Psoas muscle (tissue), 7 donors: ENCODE measurements at regions not wholly inside any gene's neighbourhood (a gene's known extent, or its start where the extent isn't known, plus 50 kb on each side); places are given as distances from the start of the nearest gene placed in this dataset.

Experiments
- ATAC-seq, 4 donors: fragments of 200-7000 bp; cut with Tn5 transposase; one replicate each; pipeline ENCODE4 v1.9.1; 2020; ENCODE audit warnings: moderate library complexity in 3 of 4, mild to moderate bottlenecking in 2 of 4
- DNase-seq, 2 donors: peaks; one replicate each; pipeline ENCODE4 v3.0.0-alpha.2; 2020
- H3K27ac ChIP-seq: fragments of 200-600 bp; one replicate; pipeline ENCODE4 v1.8.0; 2022
- H3K27me3 ChIP-seq, 3 donors: fragments of 200-600 bp in 1 of 3; one replicate each; pipeline versions ENCODE4 v1.6.1 to v1.8.0; 2013 to 2022; ENCODE audit warnings: low read length in 2 of 3, mild to moderate bottlenecking in 2 of 3, moderate library complexity in 1 of 3; ENCODE audit not compliant: insufficient read depth in 3 of 3
- H3K36me3 ChIP-seq, 2 donors: fragments of 200-600 bp in 1 of 2; one replicate each; pipeline versions ENCODE4 v1.6.1 to v1.8.0; 2013 to 2022; ENCODE audit warnings: low read depth in 1 of 2, mild to moderate bottlenecking in 1 of 2, moderate library complexity in 1 of 2; ENCODE audit not compliant: insufficient read depth in 1 of 2
- H3K4me1 ChIP-seq: fragments of 200-600 bp; one replicate; pipeline ENCODE4 v1.8.0; 2022
- H3K4me3 ChIP-seq: fragments of 200-600 bp; one replicate; pipeline ENCODE4 v1.8.0; 2022; ENCODE audit warnings: mild to moderate bottlenecking
- H3K9me3 ChIP-seq: fragments of 200-600 bp; one replicate; pipeline ENCODE4 v1.8.0; 2022
- WGBS, 3 donors: extraction: QIAGEN DNeasy Blood & Tissue Kit; methylation state at CpG; one replicate each; pipeline versions ENCODE4 v1.1.6 to v1.1.7; 2013; 5-methylcytosine and 5-hydroxymethylcytosine counted together
- intact Hi-C, 2 donors: fragments of 100-400 bp; cut with DNase I; formaldehyde crosslinking; loops; one replicate each; pipeline versions ENCODE4 v1.11.0 to v1.14.2; 2022
- TF ChIP-seq, protein P1 (sequence below): fragments of 200-600 bp; IDR thresholded peaks from one replicate; pipeline ENCODE4 v1.8.0; 2022; ENCODE audit warnings: antibody characterized with exemption
- donor health status: healthy with polysubstance abuse.
- donor health status: DM: no; HTN: no; CAD: no; lungs with moderate emphysema.
- donor health status: Bipolar disorder and iron deficiency.
- donor health status: healthy.
- donor health status: DM: yes; HTN: yes; CAD: no.
- donor health status: DM: no; HTN: no; CAD: no.
- donor health status: DM: yes; HTN: yes; CAD: no.

DNA sequence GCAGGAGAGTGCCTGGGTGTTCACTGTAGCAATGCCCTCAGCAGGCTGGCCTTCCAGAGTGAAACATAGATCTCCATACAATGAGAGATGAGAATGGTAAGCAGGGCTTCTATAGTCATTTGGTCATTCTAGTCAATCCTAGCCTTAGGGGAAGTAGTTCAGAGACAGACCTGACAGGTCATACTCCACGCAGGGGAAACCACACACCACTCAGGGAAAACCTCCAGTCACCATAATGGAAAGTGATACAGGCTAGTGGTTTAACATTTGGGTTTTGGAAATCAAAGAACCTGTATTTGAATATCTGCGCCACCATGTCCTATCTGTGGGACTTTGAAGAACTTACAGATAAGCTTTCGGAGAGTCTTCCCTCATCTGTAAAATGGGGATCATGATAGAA, 425.7 kb upstream of the PPP2R3A start:
- WGBS, 3 donors = 89 to 94% (median 92%) methylated on average over 3 of the region's 3 CpGs
- no peaks in the 10 kb centered on the region for H3K36me3 ChIP-seq
- no peak for DNase-seq
- peaks cover 0 to 3% (median 0%) of the 10 kb centered on the region in 3 donors for H3K27me3 ChIP-seq
- ATAC-seq = no peak
- no peaks in the 10 kb centered on the region for H3K4me1 ChIP-seq
- no peak overlapping the region for H3K4me3 ChIP-seq
- TF ChIP-seq, protein P1, sequence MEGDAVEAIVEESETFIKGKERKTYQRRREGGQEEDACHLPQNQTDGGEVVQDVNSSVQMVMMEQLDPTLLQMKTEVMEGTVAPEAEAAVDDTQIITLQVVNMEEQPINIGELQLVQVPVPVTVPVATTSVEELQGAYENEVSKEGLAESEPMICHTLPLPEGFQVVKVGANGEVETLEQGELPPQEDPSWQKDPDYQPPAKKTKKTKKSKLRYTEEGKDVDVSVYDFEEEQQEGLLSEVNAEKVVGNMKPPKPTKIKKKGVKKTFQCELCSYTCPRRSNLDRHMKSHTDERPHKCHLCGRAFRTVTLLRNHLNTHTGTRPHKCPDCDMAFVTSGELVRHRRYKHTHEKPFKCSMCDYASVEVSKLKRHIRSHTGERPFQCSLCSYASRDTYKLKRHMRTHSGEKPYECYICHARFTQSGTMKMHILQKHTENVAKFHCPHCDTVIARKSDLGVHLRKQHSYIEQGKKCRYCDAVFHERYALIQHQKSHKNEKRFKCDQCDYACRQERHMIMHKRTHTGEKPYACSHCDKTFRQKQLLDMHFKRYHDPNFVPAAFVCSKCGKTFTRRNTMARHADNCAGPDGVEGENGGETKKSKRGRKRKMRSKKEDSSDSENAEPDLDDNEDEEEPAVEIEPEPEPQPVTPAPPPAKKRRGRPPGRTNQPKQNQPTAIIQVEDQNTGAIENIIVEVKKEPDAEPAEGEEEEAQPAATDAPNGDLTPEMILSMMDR = no peak
- H3K9me3 ChIP-seq = no peaks in the 10 kb centered on the region
- H3K27ac ChIP-seq = no peak overlapping the region
- intact Hi-C loops = no loop called here

DNA sequence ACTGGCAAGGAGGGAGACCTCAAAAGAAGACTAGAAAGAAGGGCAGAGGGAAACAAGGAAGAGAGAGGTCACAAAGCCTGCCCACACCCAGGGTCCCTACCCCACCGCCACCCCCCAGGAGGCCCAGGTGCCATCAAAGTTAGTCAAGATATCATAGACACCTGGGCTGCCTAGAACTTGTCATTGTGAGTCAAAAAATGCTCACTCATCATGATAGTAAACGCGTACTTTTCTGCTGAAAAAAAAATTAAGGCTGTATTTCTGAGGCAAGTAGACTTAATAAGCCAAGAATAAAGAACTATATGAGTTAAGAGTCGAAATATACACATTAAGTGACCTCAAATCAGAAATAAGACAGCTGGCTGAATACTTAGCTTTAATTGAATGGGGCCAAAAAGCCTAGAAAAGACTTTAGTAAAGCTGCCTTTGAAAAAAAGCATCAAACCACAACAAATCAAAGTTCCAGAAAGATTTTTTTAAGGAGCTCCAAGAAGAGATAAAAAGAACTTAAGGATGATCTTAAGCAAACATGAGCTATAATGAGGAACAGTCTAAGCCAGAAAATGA, 415.5 kb upstream of the PPP2R3A start:
- H3K4me3 ChIP-seq = no peak overlapping the region
- no peaks in the 10 kb centered on the region for H3K27me3 ChIP-seq
- H3K4me1 ChIP-seq = no peaks in the 10 kb centered on the region
- H3K9me3 ChIP-seq = no peaks in the 10 kb centered on the region
- TF ChIP-seq, protein P1 = no peak
- no peaks in the 10 kb centered on the region for H3K36me3 ChIP-seq
- WGBS, 3 donors = 81 to 86% (median 82%) methylated on average over 4 of the region's 4 CpGs
- ATAC-seq (no peak), DNase-seq (no peak)
- intact Hi-C loops = no loop called here
- H3K27ac ChIP-seq = no peak overlapping the region

DNA sequence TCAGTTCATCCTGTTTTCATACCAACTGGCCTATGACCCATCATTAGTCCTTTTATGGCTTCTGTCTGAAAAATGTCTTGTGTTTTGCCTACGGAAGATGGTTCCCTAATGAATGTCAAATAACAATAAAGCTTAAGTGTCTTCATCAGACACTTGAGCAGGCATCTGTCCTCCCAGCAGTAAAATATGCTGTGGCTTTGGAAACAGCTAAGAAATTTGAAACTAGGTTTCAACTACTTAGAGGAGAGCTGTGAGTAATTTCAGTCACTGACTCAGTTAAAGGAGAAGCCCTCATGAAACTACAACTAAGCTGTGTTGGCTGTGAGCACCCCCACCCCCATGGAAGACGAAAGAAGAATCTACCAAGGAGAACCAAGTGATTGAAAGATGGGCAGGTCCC, 409.4 kb upstream of the PPP2R3A start:
- WGBS, 3 donors = 80 to 85% (median 83%) methylated on average over 2 of the region's 2 CpGs
- intact Hi-C loops = no loop called here

DNA sequence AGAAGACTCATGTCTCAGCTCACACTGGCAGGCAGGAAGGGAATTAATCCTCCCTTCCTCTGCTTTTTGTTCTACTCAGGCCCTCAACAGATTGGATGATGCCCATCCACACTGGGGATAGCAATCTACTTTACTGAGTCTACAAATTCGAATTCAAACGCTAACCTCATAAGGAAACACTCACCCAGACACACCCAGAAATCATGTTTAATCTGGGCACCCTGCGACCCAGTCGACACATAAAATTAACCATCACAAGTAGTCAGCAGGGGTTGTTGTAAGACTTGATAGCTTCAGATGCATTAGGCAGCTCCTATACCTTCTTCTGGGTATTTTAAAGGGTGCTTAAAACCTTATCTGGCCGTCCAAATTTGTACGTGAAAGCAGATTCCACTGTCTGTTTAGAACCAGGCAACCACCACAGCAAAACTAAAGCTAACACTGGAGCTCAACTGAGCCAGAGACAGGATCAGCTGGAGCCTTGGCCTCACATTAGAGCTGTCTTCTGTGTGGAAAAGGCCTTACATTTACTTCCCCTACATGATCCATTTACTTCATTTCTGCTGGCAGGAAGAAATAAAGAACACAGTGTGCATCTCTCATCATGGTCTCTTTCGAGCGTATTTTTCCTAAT, 407.3 kb upstream of the PPP2R3A start:
- H3K9me3 ChIP-seq = no peaks in the 10 kb centered on the region
- H3K4me1 ChIP-seq = no peaks in the 10 kb centered on the region
- H3K4me3 ChIP-seq = no peak overlapping the region
- H3K27me3 ChIP-seq = no peaks in the 10 kb centered on the region
- no peak for DNase-seq
- 75 to 88% (median 78%) methylated on average over 8 of the region's 8 CpGs for WGBS, 3 donors
- H3K27ac ChIP-seq = no peak overlapping the region
- ATAC-seq = no peak
- H3K36me3 ChIP-seq = no peaks in the 10 kb centered on the region
- intact Hi-C loops = no loop called here
- TF ChIP-seq, protein P1 = no peak

More for the DNA sequence above, 409.4 kb upstream of the PPP2R3A start:
- H3K4me1 ChIP-seq = no peaks in the 10 kb centered on the region
- ATAC-seq (no peak), DNase-seq (no peak)
- H3K4me3 ChIP-seq = no peak overlapping the region
- no peaks in the 10 kb centered on the region for H3K36me3 ChIP-seq
- H3K9me3 ChIP-seq = no peaks in the 10 kb centered on the region
- H3K27me3 ChIP-seq = no peaks in the 10 kb centered on the region
- TF ChIP-seq, protein P1 = no peak
- no peak overlapping the region for H3K27ac ChIP-seq

DNA sequence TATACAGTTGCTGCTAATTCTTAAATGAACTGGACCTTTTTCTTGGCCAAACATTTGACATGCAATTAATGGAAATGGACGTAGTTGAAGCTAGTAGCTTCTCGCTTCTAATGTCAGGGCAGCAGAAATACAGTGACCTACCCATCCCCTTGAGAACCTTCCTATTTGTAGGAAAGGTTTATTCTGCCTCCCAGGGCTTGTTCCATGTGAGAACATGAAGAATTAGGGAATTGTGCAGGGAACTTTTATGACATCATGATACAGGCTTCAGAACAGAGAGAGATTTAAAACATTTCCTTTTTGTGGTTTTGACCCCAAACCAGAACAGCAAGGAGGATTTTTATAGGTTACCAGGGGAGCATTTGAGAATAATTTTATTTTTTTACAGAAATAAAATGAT, 406.6 kb upstream of the PPP2R3A start:
- DNase-seq (no peak), ATAC-seq (no peak)
- WGBS, 3 donors = 75 to 80% (median 79%) methylated on average over 2 of the region's 2 CpGs
- Histone ChIP-seq H3K9me3 (no peaks in the 10 kb centered on the region), H3K27me3 (no peaks in the 10 kb centered on the region), H3K4me3 (no peak overlapping the region), H3K36me3 (no peaks in the 10 kb centered on the region), H3K4me1 (no peaks in the 10 kb centered on the region), H3K27ac (no peak overlapping the region)
- TF ChIP-seq, protein P1 = no peak
- intact Hi-C loops = no loop called here
